ENCODE measurements at regions not wholly inside any gene's neighbourhood (a gene's known extent, or its start where the extent isn't known, plus 50 kb on each side); places are given as distances from the start of the nearest gene placed in this dataset.
"Not testable (repeated sequence)": the region's sequence is repeated elsewhere in the genome, so short reads cannot be mapped to it uniquely, and the experiment has no call there.

DNA sequence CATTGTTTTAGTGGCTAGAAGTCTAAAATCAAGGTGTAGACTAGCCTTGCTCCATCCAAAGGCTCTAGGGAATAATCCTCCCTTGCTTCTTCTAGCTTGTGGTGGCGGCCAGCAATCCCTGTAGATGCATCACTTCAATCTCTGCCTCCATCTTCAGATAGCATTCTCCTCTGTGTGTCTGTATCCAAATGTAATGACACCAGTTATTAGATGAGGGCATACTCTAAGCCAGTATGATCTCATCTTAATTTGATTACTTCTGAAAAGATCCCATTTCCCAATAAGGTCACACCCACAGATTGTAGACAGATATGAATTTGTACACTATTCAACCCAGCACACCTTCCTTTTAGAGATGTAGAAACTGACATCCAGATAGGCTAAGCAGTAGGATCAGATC lies 334.5 kb upstream of the KCNMB2 start:
- no peak for DNase-seq (ENCODE audit: low read depth in 2 of 2)

DNA sequence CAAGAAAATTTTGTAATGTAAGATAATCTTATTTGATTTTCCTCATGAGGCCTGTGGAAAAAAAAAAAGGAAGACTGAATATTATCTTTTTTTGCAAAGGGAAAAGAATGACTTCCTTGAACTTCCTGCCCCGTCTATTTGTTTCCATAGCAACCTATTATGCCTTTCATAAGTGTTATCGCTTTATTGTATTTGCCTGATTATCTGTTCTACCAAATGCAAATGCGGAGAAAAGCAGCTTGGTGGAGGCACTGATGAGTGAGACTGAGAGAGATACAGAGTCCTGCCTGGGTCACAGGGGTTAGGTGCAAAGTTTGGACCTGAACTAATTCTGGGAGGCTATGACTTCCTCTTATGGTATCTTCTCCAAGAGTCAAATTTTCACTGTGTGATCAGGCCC lies 334.0 kb upstream of the KCNMB2 start:
- no peak for DNase-seq (ENCODE audit: low read depth in 2 of 2)

DNA sequence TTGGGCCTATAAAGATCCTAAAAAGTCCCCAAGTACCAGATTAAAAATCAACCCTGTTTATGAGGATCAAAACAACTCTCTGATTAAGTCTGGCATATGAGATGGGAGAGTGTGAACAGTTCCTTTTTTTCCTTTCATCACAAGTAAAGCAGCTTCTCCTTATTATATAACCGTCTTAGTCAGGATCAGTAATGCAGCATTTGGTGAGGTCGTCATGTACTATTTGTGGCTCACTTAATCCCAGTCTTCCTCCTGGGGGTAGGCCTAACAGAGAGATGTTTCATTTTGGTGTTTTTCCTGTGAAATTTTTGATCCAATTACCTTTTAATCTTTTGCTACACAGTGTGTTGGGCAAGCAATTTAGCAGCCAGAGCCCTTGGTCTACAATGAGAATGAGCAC lies 333.1 kb upstream of the KCNMB2 start:
- no peak for DNase-seq (ENCODE audit: low read depth in 2 of 2)

GRCh38 chr3:178203650-178204049 lies 332.6 kb upstream of the KCNMB2 start:
- no peak for DNase-seq (ENCODE audit: low read depth in 2 of 2)

DNA sequence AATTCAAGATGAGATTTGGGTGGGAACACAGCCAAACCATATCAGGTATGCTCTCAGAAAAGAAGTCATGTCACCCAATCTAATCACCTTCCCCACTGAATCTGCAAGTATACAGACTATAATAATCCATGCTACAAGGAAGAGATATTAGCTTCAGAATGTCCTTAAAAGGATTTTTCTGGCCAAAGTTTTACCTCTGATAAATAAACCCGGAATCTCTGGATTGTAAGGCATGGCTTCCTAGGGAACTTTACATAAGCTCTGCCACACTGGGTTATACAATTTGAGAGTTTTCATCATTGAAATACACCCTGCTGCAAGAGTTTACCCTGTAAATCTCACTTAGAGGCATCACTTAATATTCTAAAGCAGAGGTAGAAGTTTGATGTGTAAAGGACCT lies 330.5 kb upstream of the KCNMB2 start:
- DNase-seq (ENCODE audit: low read depth in 2 of 2), result no peak

DNA sequence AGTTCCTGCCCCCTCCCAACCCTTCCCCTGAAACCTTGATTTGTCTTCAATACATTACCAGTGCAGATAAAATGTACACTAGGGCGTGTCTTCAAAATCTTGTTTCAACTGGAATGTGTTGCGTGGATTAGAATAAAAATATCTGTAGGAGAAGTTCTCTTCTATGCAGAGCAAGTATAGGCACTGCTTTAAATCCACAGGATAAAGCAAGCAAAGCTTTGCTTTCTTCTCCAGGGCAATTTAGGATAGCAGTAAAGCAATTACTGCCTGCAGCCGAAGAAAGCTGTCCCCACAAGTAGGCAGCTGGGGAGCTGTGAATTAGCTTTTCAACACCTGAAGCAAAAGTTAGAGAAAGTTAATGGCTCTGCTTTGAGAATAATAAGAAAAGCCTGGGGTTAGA lies 329.7 kb upstream of the KCNMB2 start:
- DNase-seq (ENCODE audit: low read depth in 2 of 2), result no peak

DNA sequence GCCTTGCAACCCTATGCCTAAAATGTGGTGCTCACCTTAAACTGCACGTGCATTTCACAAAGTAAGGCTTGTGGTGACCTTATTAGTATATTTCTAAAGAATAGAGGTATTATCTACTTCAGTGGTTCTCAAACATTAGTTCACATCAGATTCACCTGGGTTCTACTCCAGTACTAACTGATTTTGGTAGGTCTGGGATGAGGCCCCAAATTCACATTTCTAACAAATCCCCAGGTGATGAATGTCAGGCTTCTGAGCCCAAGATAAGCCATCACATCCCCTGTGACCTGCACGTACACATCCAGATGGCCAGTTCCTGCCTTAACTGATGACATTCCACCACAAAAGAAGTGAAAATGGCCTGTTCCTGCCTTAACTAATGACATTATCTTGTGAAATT lies 329.1 kb upstream of the KCNMB2 start:
- DNase-seq (ENCODE audit: low read depth in 2 of 2), result not testable (repeated sequence)

GRCh38 chr3:178207627-178208026 lies 328.6 kb upstream of the KCNMB2 start:
- DNase-seq (ENCODE audit: low read depth in 2 of 2), result not testable (repeated sequence)

GRCh38 chr3:178209116-178209515 lies 327.1 kb upstream of the KCNMB2 start:
- not testable (repeated sequence) for DNase-seq (ENCODE audit: low read depth in 2 of 2)

- not testable (repeated sequence) for DNase-seq (ENCODE audit: low read depth in 2 of 2)
Observed at GRCh38 chr3:178209618-178210017, 326.6 kb upstream of the KCNMB2 start.

DNA sequence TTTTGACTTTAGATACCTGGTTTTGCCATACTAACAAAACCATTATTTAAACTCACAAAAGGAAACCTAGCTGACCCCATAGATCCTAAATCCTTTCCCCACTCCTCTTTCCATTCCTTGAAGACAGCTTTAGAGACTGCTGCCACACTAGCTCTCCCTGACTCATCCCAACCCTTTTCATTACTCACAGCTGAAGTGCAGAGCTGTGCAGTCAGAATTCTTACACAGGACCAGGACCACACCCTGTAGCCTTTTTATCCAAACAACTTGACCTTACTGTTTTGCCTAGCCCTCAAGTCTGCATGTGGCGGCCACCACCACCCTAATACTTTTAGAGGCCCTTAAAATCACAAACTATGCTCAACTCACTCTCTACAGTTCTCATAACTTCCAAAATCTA lies 325.1 kb upstream of the KCNMB2 start:
- DNase-seq (ENCODE audit: low read depth in 2 of 2), result not testable (repeated sequence)

GRCh38 chr3:178217479-178217878 lies 318.8 kb upstream of the KCNMB2 start:
- DNase-seq (ENCODE audit: low read depth in 2 of 2), result no peak

DNA sequence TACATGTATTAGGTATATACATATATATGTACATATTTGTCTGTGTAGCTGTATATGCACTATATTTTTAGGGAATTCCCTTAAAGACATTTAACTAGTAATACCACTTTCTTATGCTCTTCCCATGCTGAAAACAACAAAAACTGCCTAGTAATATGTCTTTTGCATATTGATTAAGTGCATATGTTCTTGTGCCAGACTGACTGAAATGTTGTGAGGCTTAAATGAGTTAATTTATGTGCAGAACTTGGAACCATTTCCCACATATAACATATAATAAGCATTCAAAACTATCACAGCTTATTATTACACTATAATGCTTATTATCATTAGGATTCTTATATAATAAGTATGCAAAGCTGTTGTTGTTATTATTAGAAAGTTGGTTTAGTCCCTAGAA lies 318.0 kb upstream of the KCNMB2 start:
- no peak for DNase-seq (ENCODE audit: low read depth in 2 of 2)

DNA sequence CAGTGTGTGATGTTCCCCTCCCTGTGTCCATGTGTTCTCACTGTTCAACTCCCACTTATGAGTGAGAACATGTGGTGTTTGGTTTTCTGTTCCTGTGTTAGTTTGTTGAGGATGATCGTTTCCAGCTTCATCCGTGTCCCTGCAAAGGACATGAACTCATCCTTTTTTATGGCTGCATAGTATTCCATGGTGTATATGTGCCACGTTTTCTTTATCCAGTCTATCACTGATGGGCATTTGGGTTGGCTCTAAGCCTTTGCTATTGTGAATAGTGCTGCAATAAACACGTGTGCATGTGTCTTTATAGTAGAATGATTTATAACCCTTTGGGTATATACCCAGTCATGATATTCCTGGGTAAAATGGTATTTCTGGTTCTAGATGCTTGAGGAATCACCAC lies 316.6 kb upstream of the KCNMB2 start:
- not testable (repeated sequence) for DNase-seq (ENCODE audit: low read depth in 2 of 2)

- DNase-seq (ENCODE audit: low read depth in 2 of 2), result no peak
Observed at GRCh38 chr3:178223876-178224275, 312.4 kb upstream of the KCNMB2 start.

GRCh38 chr3:178226094-178226493 lies 310.1 kb upstream of the KCNMB2 start:
- no peak for DNase-seq (ENCODE audit: low read depth in 2 of 2)

GRCh38 chr3:178231645-178232044 lies 304.6 kb upstream of the KCNMB2 start:
- DNase-seq (ENCODE audit: low read depth in 2 of 2), result no peak

DNA sequence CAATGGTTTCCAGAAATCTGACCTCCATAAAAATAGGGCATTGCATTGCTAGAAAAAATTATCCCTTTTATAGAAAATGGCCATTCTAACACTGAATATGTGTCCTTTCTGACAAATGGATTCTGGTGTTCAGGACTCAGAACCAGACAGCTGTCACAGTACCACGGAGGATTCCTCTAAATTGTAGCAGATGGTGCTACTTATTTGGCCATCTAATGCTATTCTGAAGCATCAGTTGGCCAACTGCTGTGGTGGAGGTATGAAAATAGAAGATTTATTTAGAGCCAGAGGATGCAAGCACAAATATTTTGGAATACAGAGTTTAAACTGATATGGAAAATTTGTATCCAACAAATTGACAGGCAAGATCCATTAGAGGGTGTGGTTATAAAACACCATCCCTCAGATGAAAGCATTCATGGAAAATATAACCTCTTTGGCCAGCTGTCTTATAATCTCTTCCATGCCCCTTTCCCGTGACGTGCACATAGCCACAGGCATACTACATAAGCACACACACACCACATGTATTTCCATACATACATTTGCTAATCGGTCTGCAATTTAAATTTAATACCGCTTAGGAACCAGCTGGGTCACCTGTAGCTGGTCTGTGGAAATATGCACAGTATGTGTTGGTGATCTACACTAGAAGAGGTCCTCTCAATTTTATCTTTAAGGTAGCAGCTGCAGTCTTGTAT lies 302.7 kb upstream of the KCNMB2 start:
- no peak for DNase-seq (ENCODE audit: low read depth in 2 of 2)

- DNase-seq (ENCODE audit: low read depth in 2 of 2), result no peak
Observed at GRCh38 chr3:178236555-178237277, 299.5 kb upstream of the KCNMB2 start.

DNA sequence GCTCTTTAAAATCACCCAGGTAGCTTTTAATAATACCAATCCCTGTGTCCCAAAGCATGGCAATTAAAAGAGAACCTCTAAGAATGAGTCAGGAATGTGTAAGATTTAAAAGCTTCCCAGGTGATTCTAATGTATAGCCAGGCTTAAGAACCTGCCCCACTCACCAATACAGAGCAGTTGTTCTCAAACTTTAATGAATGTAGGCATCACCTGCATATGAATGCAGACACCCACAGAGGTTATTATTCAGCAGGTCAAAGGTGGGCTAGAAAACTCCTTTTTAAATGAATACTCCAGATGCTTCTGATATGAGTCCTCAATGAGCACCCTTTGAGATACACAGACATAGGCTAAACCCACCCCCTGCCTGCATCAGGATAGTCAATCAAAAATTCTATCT lies 298.1 kb upstream of the KCNMB2 start:
- DNase-seq (ENCODE audit: low read depth in 2 of 2), result no peak

DNA sequence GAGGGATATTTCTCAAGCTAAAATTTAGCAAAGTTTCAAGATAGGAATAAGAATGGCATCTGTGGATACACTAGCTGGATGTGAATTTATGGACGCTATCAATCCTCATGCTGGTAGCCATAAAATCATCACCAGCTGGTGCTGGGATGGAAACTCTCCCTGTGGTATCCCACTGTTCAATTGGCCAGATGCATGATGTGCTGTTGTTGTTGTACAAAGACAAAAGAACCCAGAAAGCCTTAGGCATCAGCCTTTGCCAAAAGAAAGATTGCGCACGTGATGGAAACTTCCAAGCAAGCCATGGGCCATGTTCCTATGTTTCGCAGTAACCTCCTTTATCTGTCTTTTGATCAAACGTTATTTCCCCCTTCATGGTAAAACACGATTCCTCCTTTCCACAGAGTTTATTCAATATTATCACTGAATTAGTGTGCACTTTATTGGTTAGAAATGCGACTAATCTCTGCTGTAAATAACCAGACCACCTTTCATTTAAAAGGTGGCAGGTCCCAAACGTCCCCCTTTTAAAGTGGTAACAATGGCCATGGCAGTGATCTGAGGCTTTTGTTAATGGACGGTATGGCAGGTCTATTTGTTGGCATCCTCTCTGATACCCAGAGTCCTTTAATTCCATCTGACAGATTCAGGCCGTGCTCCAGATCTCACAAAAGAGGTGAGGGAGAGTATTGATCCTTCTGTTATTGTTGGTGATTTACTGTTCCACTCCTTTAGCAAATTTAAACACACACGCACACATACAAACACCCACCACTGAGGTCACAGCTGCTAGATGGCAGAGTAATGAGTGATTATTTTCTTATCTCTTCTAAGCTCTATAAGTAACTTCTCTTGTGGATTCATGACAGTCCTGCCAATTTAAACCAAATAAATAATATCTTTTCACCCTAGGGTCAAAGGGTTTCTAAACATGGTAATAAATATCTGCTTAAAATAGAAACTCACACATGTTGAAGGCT lies 291.2 kb upstream of the KCNMB2 start:
- no peak for DNase-seq (ENCODE audit: low read depth in 2 of 2)

- DNase-seq (ENCODE audit: low read depth in 2 of 2), result no peak
Observed at GRCh38 chr3:178246004-178246403, 290.2 kb upstream of the KCNMB2 start.

Measured in activated CD4-positive, alpha-beta T cell treated with anti-CD3 and anti-CD28 coated beads for 24 hours (primary cell).